Glomerular visceral epithelial cell (primary cell): ENCODE measurements at regions not wholly inside any gene's neighbourhood (a gene's known extent, or its start where the extent isn't known, plus 50 kb on each side); places are given as distances from the start of the nearest gene placed in this dataset.
A peak's percentile ranks its signal among the peaks of the same experiment; 100 is the strongest.
"Not testable (repeated sequence)": the region's sequence is repeated elsewhere in the genome, so short reads cannot be mapped to it uniquely, and the experiment has no call there.

ENCODE experiments used
- DNase-seq: peaks from one replicate; pipeline ENCODE4 v3.0.0-alpha.2; 2016; ENCODE audit errors: extremely low spot score

GRCh38 chr4:81375745-81376144 is 96.0 kb downstream of the RASGEF1B start:
- DNase-seq, result no peak

GRCh38 chr4:81369886-81370285 is 101.8 kb downstream of the RASGEF1B start:
- DNase-seq, result no peak

GRCh38 chr4:81366779-81367178 is 104.9 kb downstream of the RASGEF1B start:
- no peak for DNase-seq

GRCh38 chr4:81360737-81361136 is 111.0 kb downstream of the RASGEF1B start:
- no peak for DNase-seq

- DNase-seq, result no peak
These were observed 112.5 kb downstream of the RASGEF1B start for GRCh38 chr4:81359207-81359606.

- no peak for DNase-seq
These were observed 113.6 kb downstream of the RASGEF1B start for GRCh38 chr4:81358154-81358553.

- DNase-seq, result no peak
These were observed 115.1 kb downstream of the RASGEF1B start for GRCh38 chr4:81356621-81357020.

- DNase-seq, result no peak
These were observed 116.6 kb downstream of the RASGEF1B start for GRCh38 chr4:81355136-81355535.

- no peak for DNase-seq
These were observed 117.8 kb downstream of the RASGEF1B start for GRCh38 chr4:81353861-81354260.

GRCh38 chr4:81352446-81352835 is 119.3 kb downstream of the RASGEF1B start:
- DNase-seq, result no peak

GRCh38 chr4:81351654-81352445 is 119.9 kb downstream of the RASGEF1B start:
- peak; percentile 76 for DNase-seq

- no peak for DNase-seq
These were observed 121.7 kb downstream of the RASGEF1B start for GRCh38 chr4:81350040-81350439.

GRCh38 chr4:81348778-81349094 is 123.0 kb downstream of the RASGEF1B start:
- no peak for DNase-seq

GRCh38 chr4:81348086-81348777 is 123.5 kb downstream of the RASGEF1B start:
- DNase-seq, result no peak

- DNase-seq, result no peak
These were observed 125.0 kb downstream of the RASGEF1B start for GRCh38 chr4:81346719-81347118.

- no peak for DNase-seq
These were observed 128.2 kb downstream of the RASGEF1B start for GRCh38 chr4:81343536-81343935.

- DNase-seq, result no peak
These were observed 128.0 kb upstream of the PRKG2 start for GRCh38 chr4:81343046-81343445.

GRCh38 chr4:81337211-81337610 is 122.2 kb upstream of the PRKG2 start:
- DNase-seq, result no peak

GRCh38 chr4:81335122-81335912 is 120.3 kb upstream of the PRKG2 start:
- DNase-seq, result no peak

GRCh38 chr4:81330018-81330417 is 115.0 kb upstream of the PRKG2 start:
- DNase-seq, result no peak

- DNase-seq, result no peak
These were observed 111.6 kb upstream of the PRKG2 start for GRCh38 chr4:81326581-81326980.

- not testable (repeated sequence) for DNase-seq
These were observed 109.6 kb upstream of the PRKG2 start for GRCh38 chr4:81324594-81324993.

- no peak for DNase-seq
These were observed 104.6 kb upstream of the PRKG2 start for GRCh38 chr4:81319657-81320056.
